Body of pancreas (tissue), 4 donors: ENCODE measurements at regions not wholly inside any gene's neighbourhood (a gene's known extent, or its start where the extent isn't known, plus 50 kb on each side); places are given as distances from the start of the nearest gene placed in this dataset.

Experiments used
- POLR2A ChIP-seq, 3 donors: fragments of 450-650 bp; IDR thresholded peaks; one replicate each; pipeline ENCODE4 v1.6.1; 2016; ENCODE audit warnings: antibody characterized with exemption in 3 of 3, mild to moderate bottlenecking in 2 of 3
- TF ChIP-seq, protein P1 (sequence below), 7 experiments: fragments of 450-650 bp in 4 of 7; fragments of 200-600 bp in 3 of 7; sonication (generic) in 3 of 7; IDR thresholded peaks; one replicate each; pipeline ENCODE4 v1.5.1; 2016 to 2019; ENCODE audit warnings: antibody characterized with exemption in 7 of 7

DNA sequence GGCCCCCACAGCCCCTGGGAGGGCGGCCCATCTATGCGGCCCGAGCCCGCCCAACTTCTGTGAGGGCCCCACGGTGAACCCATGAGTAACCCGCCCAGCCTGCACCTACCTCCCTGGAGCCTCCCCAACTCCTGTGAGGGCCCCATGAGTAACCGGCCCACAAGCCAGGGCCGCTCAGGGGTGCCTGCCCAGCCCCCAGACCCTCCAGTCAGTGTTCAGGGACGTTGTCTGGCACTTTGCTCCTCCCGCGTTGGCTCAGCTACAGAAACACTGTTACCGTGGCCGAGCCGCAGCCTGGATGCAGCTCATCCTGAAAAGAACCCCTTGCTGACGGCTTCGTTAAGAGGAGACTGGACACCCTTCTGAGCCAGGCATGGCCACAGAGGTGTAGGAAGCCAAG is 179.6 kb downstream of the BRD1 start:
- TF ChIP-seq, protein P1, sequence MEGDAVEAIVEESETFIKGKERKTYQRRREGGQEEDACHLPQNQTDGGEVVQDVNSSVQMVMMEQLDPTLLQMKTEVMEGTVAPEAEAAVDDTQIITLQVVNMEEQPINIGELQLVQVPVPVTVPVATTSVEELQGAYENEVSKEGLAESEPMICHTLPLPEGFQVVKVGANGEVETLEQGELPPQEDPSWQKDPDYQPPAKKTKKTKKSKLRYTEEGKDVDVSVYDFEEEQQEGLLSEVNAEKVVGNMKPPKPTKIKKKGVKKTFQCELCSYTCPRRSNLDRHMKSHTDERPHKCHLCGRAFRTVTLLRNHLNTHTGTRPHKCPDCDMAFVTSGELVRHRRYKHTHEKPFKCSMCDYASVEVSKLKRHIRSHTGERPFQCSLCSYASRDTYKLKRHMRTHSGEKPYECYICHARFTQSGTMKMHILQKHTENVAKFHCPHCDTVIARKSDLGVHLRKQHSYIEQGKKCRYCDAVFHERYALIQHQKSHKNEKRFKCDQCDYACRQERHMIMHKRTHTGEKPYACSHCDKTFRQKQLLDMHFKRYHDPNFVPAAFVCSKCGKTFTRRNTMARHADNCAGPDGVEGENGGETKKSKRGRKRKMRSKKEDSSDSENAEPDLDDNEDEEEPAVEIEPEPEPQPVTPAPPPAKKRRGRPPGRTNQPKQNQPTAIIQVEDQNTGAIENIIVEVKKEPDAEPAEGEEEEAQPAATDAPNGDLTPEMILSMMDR (IDR thresholded peaks at IDR 0.05): no peak
- no peak for TF ChIP-seq POLR2A (IDR thresholded peaks at IDR 0.05)
